Sigmoid colon (tissue), 3 donors: ENCODE measurements at regions not wholly inside any gene's neighbourhood (a gene's known extent, or its start where the extent isn't known, plus 50 kb on each side); places are given as distances from the start of the nearest gene placed in this dataset.

ENCODE experiments used
- CTCF ChIP-seq, 4 experiments: fragments of 450-650 bp in 3 of 4; fragments of 200-600 bp in 1 of 4; IDR thresholded peaks; one replicate each; pipeline ENCODE4 v1.5.1; 2016 to 2019; ENCODE audit warnings: antibody characterized with exemption in 4 of 4, mild to moderate bottlenecking in 3 of 4, moderate library complexity in 2 of 4
- POLR2A ChIP-seq, 2 donors: fragments of 450-650 bp; IDR thresholded peaks; one replicate each; pipeline ENCODE4 v1.6.1; 2016; ENCODE audit warnings: antibody characterized with exemption in 2 of 2, mild to moderate bottlenecking in 2 of 2, moderate library complexity in 2 of 2

- TF ChIP-seq CTCF (IDR thresholded peaks at IDR 0.05) (no peak), POLR2A (IDR thresholded peaks at IDR 0.05) (no peak)
Observed at GRCh38 chr9:115413766-115414382, 295.9 kb upstream of the TNC start.
